HG03064 (cell line): ENCODE measurements at regions not wholly inside any gene's neighbourhood (a gene's known extent, or its start where the extent isn't known, plus 50 kb on each side); places are given as distances from the start of the nearest gene placed in this dataset.
"Not testable (repeated sequence)": the region's sequence is repeated elsewhere in the genome, so short reads cannot be mapped to it uniquely, and the experiment has no call there.

Experiments
- ATAC-seq: cut with Tn5 transposase; IDR thresholded peaks from one replicate; pipeline ENCODE4 v1.9.1; 2021; ENCODE audit warnings: low read depth; ENCODE audit not compliant: unreplicated experiment

DNA sequence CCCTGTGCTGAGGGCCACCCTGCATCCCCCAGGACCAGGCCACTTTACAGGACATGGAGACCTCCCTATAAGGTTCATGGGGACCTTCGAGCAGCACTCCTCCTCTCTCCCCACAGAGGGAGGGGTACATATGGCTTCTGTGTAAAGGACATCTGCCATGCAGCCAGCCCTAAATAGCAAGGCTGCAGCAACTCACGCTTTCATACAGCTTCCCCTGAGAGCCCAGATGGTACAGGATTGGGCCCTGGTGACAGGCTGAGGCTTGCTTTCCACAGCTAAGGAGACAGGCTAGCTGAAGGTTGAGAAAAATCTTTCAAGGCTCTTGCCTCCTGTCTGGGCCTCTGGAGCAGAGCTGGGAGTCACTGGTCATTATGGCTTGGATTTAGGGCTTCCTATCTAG, 147.0 kb upstream of the ZNF366 start:
- ATAC-seq, result no peak

GRCh38 chr5:72653586-72653985, 146.4 kb upstream of the ZNF366 start:
- ATAC-seq, result no peak

- ATAC-seq, result no peak
These were observed 144.6 kb upstream of the ZNF366 start for GRCh38 chr5:72651779-72652178.

- ATAC-seq, result no peak
These were observed 143.9 kb upstream of the ZNF366 start for GRCh38 chr5:72651109-72651508.

GRCh38 chr5:72649449-72649848, 142.2 kb upstream of the ZNF366 start:
- ATAC-seq, result no peak

GRCh38 chr5:72648480-72648879, 141.3 kb upstream of the ZNF366 start:
- ATAC-seq, result no peak

GRCh38 chr5:72647806-72648205, 140.6 kb upstream of the ZNF366 start:
- ATAC-seq, result no peak

GRCh38 chr5:72646246-72646866, 139.1 kb upstream of the ZNF366 start:
- no peak for ATAC-seq

GRCh38 chr5:72645064-72645846, 138.0 kb upstream of the ZNF366 start:
- no peak for ATAC-seq

DNA sequence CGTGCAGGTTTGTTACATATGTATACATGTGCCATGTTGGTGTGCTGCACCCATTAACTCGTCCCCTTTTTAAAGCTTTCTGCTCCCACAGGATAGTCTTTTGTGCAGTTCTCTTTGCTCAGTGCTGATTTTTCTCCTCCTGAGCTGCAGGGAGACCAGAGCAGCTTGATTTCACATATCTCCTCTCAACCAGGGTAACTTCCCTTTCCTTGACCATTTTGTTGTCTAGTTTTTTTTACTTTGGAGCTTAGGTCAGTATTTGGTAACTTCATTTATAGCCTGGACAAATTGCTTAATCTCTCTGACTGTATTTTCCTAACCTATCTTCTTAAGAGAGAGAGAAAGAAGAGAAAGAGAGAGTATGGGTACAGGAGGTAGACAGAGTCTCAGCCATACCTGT, 137.1 kb upstream of the ZNF366 start:
- ATAC-seq, result no peak

DNA sequence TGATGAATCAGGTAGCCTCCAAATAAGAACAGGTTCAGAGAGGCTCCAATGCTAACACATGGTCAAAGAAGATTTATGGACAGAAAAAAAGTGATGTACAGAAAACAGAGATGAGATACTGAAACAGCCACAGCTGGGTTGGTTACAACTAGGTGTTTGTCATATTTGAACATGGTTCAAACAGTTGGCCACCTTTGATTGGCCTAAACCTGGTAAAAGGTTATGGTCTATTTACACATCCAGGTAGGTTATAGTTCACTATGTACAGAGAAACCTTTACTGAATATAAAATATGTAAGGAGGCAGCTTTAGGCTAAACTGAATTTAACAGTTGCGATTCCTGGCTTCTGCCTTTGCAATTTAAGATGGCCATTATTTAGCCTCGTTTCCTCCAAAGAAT, 134.0 kb upstream of the ZNF366 start:
- ATAC-seq, result no peak

DNA sequence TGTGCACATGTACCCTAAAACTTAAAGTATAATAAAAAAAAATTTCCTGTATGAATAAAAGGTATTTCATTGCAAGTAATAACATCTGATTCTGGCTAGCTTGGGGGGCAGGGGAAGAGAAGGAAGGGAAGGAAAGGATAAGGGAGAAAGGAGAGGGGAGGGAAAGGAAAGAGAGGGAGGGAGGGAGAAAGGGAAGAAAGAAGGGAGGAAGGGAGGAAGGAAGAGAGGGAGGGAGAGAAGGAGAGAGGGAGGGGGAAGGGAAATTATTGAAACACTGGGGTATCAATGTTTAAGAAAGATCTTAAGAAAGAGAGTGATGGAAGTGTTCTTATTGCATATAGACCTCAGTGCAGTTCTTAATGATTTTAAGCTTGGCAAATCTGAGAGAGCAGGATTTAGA, 129.8 kb upstream of the ZNF366 start:
- no peak for ATAC-seq

GRCh38 chr5:72636565-72636964, 129.4 kb upstream of the ZNF366 start:
- ATAC-seq, result not testable (repeated sequence)

- ATAC-seq, result no peak
These were observed 127.2 kb upstream of the ZNF366 start for GRCh38 chr5:72634444-72634843.

DNA sequence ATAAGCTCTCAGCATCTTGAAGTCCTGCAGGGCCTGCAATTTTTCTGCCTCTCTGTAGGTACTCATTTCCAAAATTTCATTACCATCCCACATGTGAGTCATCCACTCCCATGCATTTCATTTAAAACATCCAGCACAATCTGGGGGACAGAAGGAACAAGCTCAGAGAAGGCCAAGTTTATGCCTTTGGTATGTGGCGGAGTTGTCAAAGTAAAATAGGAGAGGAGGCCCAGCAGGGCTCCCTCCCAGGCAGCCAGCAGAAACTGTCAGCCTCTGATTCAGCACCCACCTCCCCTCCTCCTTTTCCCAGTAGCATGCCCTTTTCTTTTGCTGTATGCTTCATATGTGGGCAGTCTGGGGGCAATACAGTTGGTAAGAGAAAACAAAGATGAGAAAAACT, 126.4 kb upstream of the ZNF366 start:
- ATAC-seq, result no peak

DNA sequence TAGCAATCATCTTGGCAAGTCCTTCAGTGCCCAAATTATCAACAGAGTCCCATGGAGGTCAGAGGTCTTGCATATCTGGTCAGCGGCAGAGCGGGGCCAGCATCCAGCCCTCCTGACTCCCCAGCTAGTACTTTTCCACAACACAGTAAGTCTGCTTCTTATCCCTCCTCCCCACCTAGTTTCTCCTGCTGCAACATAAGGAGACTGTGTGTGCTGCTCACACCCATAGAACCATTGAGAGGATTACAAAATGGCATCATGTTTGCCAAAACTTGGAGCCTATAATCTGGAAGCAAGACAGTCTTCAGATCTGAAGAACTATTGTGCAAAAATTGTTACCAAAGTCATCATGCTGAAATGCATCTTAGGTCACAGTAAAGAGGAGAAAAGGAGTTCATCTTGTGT, 125.8 kb upstream of the ZNF366 start:
- ATAC-seq, result no peak

DNA sequence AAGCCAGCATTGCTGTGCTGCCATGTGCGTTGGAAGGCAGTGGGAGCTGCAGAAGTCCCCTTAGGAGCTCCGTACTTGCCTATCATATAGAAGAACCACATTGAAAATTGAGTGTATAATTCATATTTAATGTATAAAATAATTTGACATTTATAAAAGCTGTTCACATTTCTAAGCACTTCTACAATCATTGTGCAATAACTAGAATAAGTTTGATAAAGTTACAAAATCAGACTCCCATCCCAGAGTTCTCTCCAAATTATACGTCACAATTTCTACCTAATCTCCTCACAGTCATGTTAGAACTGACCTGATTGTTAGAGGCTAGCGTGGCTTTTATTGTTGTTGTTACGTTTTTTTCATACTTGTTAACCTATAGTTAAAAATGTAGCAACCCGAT, 123.5 kb upstream of the ZNF366 start:
- no peak for ATAC-seq

- ATAC-seq, result no peak
These were observed 122.9 kb upstream of the ZNF366 start for GRCh38 chr5:72630081-72630480.

DNA sequence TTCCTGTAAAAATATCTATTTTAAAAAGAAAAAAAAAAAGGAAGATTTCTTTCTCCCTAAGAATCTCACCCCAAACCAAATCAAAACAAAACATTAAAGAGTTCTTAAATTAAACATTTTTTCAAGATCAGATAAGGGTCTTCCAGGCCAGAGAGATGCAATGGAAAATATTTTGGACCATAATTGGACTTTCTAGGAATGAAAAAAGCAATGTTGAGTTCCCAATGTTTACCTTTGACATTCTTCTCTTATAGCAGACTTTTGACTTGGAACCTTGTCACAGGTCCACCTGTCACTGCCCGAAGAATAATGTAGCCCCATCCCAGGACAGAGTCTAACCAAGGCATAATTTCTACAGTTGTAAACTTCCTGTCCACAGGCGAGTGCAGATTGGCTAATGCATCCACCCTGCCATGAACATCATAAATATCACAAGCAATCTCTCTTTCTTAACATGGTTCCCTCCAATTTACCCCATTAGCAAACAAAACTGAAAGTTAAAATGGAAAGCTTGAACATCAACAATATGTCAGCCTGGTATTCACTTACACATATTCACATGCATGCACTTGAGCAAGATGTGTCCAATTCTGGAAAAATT, 121.7 kb upstream of the ZNF366 start:
- no peak for ATAC-seq

DNA sequence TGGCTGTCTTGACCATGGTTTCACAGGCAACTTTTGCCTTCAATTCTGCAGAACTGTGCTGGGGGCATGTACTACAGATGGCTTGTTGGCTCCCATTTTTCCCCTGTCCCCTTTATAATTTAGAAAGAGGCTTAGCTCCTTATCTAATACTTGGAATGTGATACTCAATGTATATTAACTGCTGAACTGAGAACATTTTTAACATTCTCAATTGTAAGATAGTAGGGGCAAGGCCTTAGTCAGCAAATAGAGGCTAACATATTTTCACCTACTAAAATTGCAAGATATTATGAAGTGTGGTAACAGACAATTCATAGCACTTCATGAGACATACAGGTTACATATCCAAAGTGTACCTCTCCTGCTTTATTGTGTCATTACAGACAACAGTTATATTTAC, 118.1 kb upstream of the ZNF366 start:
- no peak for ATAC-seq

GRCh38 chr5:72624641-72625236, 117.5 kb upstream of the ZNF366 start:
- no peak for ATAC-seq

GRCh38 chr5:72623936-72624335, 116.7 kb upstream of the ZNF366 start:
- ATAC-seq, result no peak
